IPS-NIHi7 (cell line): ENCODE measurements at regions not wholly inside any gene's neighbourhood (a gene's known extent, or its start where the extent isn't known, plus 50 kb on each side); places are given as distances from the start of the nearest gene placed in this dataset.

ENCODE experiments used
- DNase-seq: peaks from one replicate; pipeline ENCODE4 v3.0.0; 2012; ENCODE audit warnings: mixed read lengths; ENCODE audit errors: extremely low spot score

- DNase-seq = no peak
Observed at GRCh38 chr11:27193434-27194225, 153.0 kb downstream of the BBOX1 start.

GRCh38 chr11:27192184-27192583 lies 151.6 kb downstream of the BBOX1 start:
- DNase-seq = no peak

GRCh38 chr11:27191639-27192038 lies 151.0 kb downstream of the BBOX1 start:
- no peak for DNase-seq

GRCh38 chr11:27188696-27189095 lies 148.1 kb downstream of the BBOX1 start:
- DNase-seq = no peak

- no peak for DNase-seq
Observed at GRCh38 chr11:27187848-27188621, 147.4 kb downstream of the BBOX1 start.

GRCh38 chr11:27187075-27187847 lies 146.6 kb downstream of the BBOX1 start:
- DNase-seq = no peak

- no peak for DNase-seq
Observed at GRCh38 chr11:27186580-27186979, 146.0 kb downstream of the BBOX1 start.

- no peak for DNase-seq
Observed at GRCh38 chr11:27184458-27185312, 144.1 kb downstream of the BBOX1 start.

GRCh38 chr11:27183672-27184457 lies 143.2 kb downstream of the BBOX1 start:
- DNase-seq = peak; percentile 43

- no peak for DNase-seq
Observed at GRCh38 chr11:27179334-27179733, 138.7 kb downstream of the BBOX1 start.

- DNase-seq = no peak
Observed at GRCh38 chr11:27178859-27179258, 138.2 kb downstream of the BBOX1 start.
